ENCODE measurements at regions not wholly inside any gene's neighbourhood (a gene's known extent, or its start where the extent isn't known, plus 50 kb on each side); places are given as distances from the start of the nearest gene placed in this dataset.
A peak's percentile ranks its signal among the peaks of the same experiment; 100 is the strongest.

- Histone ChIP-seq H3K4me1 (ENCODE audit: insufficient read depth, low read length) (no peaks in the 10 kb centered on the region), H4K20me1 (ENCODE audit: insufficient read depth, low read length) (no peaks in the 10 kb centered on the region), H3K9me3 (ENCODE audit: low read depth, low read length) (no peaks in the 10 kb centered on the region), H3K4me2 (ENCODE audit: insufficient read depth, low read length) (no peak overlapping the region), H3K27me3 (ENCODE audit: insufficient read depth, low read length) (no peaks in the 10 kb centered on the region), H3K79me2 (ENCODE audit: insufficient read depth, low read length) (no peaks in the 10 kb centered on the region), H2AFZ (ENCODE audit: low read length) (no peak overlapping the region), H3K4me3 (ENCODE audit: insufficient read depth, low read length) (no peak overlapping the region), H3K27ac (ENCODE audit: low read depth, low read length) (no peak overlapping the region), H3K36me3 (ENCODE audit: insufficient read depth, low read length) (no peaks in the 10 kb centered on the region)
- DNase-seq (ENCODE audit: insufficient read length, low spot score, missing footprints), result no peak
- TF ChIP-seq CTCF (IDR thresholded peaks at IDR 0.05; ENCODE audit: extremely low read depth, low read depth, low read length), result no peak
Measured at GRCh38 chr4:135368831-135369230, 1167.2 kb upstream of the PABPC4L start.

GRCh38 chr4:135365065-135365464, 1163.5 kb upstream of the PABPC4L start:
- Histone ChIP-seq H3K27me3 (ENCODE audit: insufficient read depth, low read length) (no peaks in the 10 kb centered on the region), H3K36me3 (ENCODE audit: insufficient read depth, low read length) (no peaks in the 10 kb centered on the region), H4K20me1 (ENCODE audit: insufficient read depth, low read length) (no peaks in the 10 kb centered on the region), H3K79me2 (ENCODE audit: insufficient read depth, low read length) (no peaks in the 10 kb centered on the region), H3K27ac (ENCODE audit: low read depth, low read length) (no peak overlapping the region), H3K4me1 (ENCODE audit: insufficient read depth, low read length) (no peaks in the 10 kb centered on the region), H3K9me3 (ENCODE audit: low read depth, low read length) (no peaks in the 10 kb centered on the region), H3K4me3 (ENCODE audit: insufficient read depth, low read length) (no peak overlapping the region), H3K4me2 (ENCODE audit: insufficient read depth, low read length) (no peak overlapping the region), H2AFZ (ENCODE audit: low read length) (no peak overlapping the region)
- peak; percentile 73 for DNase-seq (ENCODE audit: insufficient read length, low spot score, missing footprints)
- TF ChIP-seq CTCF (IDR thresholded peaks at IDR 0.05; ENCODE audit: extremely low read depth, low read depth, low read length), result no peak

GRCh38 chr4:135359128-135359527, 1157.5 kb upstream of the PABPC4L start:
- Histone ChIP-seq H3K4me3 (ENCODE audit: insufficient read depth, low read length) (no peak overlapping the region), H3K27ac (ENCODE audit: low read depth, low read length) (no peak overlapping the region), H3K4me2 (ENCODE audit: insufficient read depth, low read length) (no peak overlapping the region), H4K20me1 (ENCODE audit: insufficient read depth, low read length) (no peaks in the 10 kb centered on the region), H3K9me3 (ENCODE audit: low read depth, low read length) (no peaks in the 10 kb centered on the region), H3K36me3 (ENCODE audit: insufficient read depth, low read length) (no peaks in the 10 kb centered on the region), H3K4me1 (ENCODE audit: insufficient read depth, low read length) (no peaks in the 10 kb centered on the region), H2AFZ (ENCODE audit: low read length) (no peak overlapping the region), H3K79me2 (ENCODE audit: insufficient read depth, low read length) (no peaks in the 10 kb centered on the region), H3K27me3 (ENCODE audit: insufficient read depth, low read length) (no peaks in the 10 kb centered on the region)
- TF ChIP-seq CTCF (IDR thresholded peaks at IDR 0.05; ENCODE audit: extremely low read depth, low read depth, low read length), result no peak
- DNase-seq (ENCODE audit: insufficient read length, low spot score, missing footprints), result no peak

- no peaks in the 10 kb centered on the region for H3K9me3 ChIP-seq (ENCODE audit: low read depth, low read length)
- DNase-seq (ENCODE audit: insufficient read length, low spot score, missing footprints), result no peak
Measured at GRCh38 chr4:135357091-135357490, 1155.5 kb upstream of the PABPC4L start.

More at GRCh38 chr4:135357091-135357490, 1155.5 kb upstream of the PABPC4L start:
- Histone ChIP-seq H3K4me1 (ENCODE audit: insufficient read depth, low read length) (no peaks in the 10 kb centered on the region), H2AFZ (ENCODE audit: low read length) (no peak overlapping the region), H3K79me2 (ENCODE audit: insufficient read depth, low read length) (no peaks in the 10 kb centered on the region), H4K20me1 (ENCODE audit: insufficient read depth, low read length) (no peaks in the 10 kb centered on the region), H3K4me3 (ENCODE audit: insufficient read depth, low read length) (no peak overlapping the region), H3K4me2 (ENCODE audit: insufficient read depth, low read length) (no peak overlapping the region), H3K36me3 (ENCODE audit: insufficient read depth, low read length) (no peaks in the 10 kb centered on the region), H3K27ac (ENCODE audit: low read depth, low read length) (no peak overlapping the region), H3K27me3 (ENCODE audit: insufficient read depth, low read length) (no peaks in the 10 kb centered on the region)
- no peak for TF ChIP-seq CTCF (IDR thresholded peaks at IDR 0.05; ENCODE audit: extremely low read depth, low read depth, low read length)

All from osteoblast (primary cell).